ENCODE measurements at regions not wholly inside any gene's neighbourhood (a gene's known extent, or its start where the extent isn't known, plus 50 kb on each side); places are given as distances from the start of the nearest gene placed in this dataset.
"Not testable (repeated sequence)": the region's sequence is repeated elsewhere in the genome, so short reads cannot be mapped to it uniquely, and the experiment has no call there.

DNA sequence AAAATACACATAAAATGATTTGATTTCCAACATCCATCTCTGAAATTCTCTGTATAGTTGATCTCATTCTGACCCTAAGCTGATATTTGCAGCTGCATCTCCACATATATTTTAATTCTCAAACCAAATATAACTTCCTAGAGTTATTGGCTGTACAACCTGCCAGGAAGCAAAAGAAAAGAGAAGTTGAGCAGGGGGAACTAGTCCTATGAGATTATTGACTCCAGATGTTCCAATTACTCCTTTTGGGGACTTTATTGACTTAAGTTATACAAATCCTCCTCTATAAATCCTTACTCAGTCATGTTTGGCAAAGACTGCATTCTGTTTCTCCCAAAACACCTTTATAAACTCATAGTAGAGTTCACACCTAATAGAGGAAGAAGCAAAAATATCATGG is 599.4 kb upstream of the ANKRD30A start:
- TF ChIP-seq, protein P1, sequence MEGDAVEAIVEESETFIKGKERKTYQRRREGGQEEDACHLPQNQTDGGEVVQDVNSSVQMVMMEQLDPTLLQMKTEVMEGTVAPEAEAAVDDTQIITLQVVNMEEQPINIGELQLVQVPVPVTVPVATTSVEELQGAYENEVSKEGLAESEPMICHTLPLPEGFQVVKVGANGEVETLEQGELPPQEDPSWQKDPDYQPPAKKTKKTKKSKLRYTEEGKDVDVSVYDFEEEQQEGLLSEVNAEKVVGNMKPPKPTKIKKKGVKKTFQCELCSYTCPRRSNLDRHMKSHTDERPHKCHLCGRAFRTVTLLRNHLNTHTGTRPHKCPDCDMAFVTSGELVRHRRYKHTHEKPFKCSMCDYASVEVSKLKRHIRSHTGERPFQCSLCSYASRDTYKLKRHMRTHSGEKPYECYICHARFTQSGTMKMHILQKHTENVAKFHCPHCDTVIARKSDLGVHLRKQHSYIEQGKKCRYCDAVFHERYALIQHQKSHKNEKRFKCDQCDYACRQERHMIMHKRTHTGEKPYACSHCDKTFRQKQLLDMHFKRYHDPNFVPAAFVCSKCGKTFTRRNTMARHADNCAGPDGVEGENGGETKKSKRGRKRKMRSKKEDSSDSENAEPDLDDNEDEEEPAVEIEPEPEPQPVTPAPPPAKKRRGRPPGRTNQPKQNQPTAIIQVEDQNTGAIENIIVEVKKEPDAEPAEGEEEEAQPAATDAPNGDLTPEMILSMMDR (conservative IDR thresholded peaks at IDR 0.05 in 1 of 2, IDR thresholded peaks at IDR 0.05 in 1 of 2; ENCODE audit: low read depth in 1 of 2, low read length in 2 of 2): no peak
- TF ChIP-seq EZH2 (IDR thresholded peaks at IDR 0.05; ENCODE audit: low read length, missing control alignments): no peak

GRCh38 chr10:36524126-36524525 is 601.3 kb upstream of the ANKRD30A start:
- not testable (repeated sequence) for H3K27me3 ChIP-seq (ENCODE audit: control insufficient read depth, insufficient read depth, low read length); H3K4me2 ChIP-seq (ENCODE audit: extremely low read depth, insufficient read depth, low read length); H3K4me1 ChIP-seq (ENCODE audit: control insufficient read depth, extremely low read depth, insufficient read depth, low read length); DNase-seq (ENCODE audit: low read depth in 2 of 2); H4K20me1 ChIP-seq (ENCODE audit: control insufficient read depth, extremely low read depth, insufficient read depth, low read length); H3K27ac ChIP-seq (ENCODE audit: insufficient read depth, low read length); H3K9ac ChIP-seq (ENCODE audit: insufficient read depth, low read length); H3K36me3 ChIP-seq (ENCODE audit: control insufficient read depth, insufficient read depth, low read length); H3K4me3 ChIP-seq (replicated peaks in 1 of 4; ENCODE audit: control extremely low read depth in 1 of 4, insufficient read depth in 1 of 4, low read depth in 3 of 4, low read length in 4 of 4); H2AFZ ChIP-seq (ENCODE audit: low read length); H3K9me3 ChIP-seq (ENCODE audit: control insufficient read depth, insufficient read depth, low read depth, low read length); H3K79me2 ChIP-seq (ENCODE audit: control insufficient read depth, insufficient read depth, low read length)

More for the DNA sequence above, 599.4 kb upstream of the ANKRD30A start:
- H3K4me1 ChIP-seq (ENCODE audit: control insufficient read depth, extremely low read depth, insufficient read depth, low read length): no peaks in the 10 kb centered on the region
- no peak overlapping the region for H3K27ac ChIP-seq (ENCODE audit: insufficient read depth, low read length)
- H3K4me3 ChIP-seq (replicated peaks in 1 of 4; ENCODE audit: control extremely low read depth in 1 of 4, insufficient read depth in 1 of 4, low read depth in 3 of 4, low read length in 4 of 4): no peak overlapping the region
- H3K79me2 ChIP-seq (ENCODE audit: control insufficient read depth, insufficient read depth, low read length): no peaks in the 10 kb centered on the region
- H3K9me3 ChIP-seq (ENCODE audit: control insufficient read depth, insufficient read depth, low read depth, low read length): no peaks in the 10 kb centered on the region
- no peak overlapping the region for H2AFZ ChIP-seq (ENCODE audit: low read length)
- no peaks in the 10 kb centered on the region for H4K20me1 ChIP-seq (ENCODE audit: control insufficient read depth, extremely low read depth, insufficient read depth, low read length)
- DNase-seq (ENCODE audit: low read depth in 2 of 2): no peak
- H3K27me3 ChIP-seq (ENCODE audit: control insufficient read depth, insufficient read depth, low read length): no peaks in the 10 kb centered on the region
- no peaks in the 10 kb centered on the region for H3K36me3 ChIP-seq (ENCODE audit: control insufficient read depth, insufficient read depth, low read length)
- H3K4me2 ChIP-seq (ENCODE audit: extremely low read depth, insufficient read depth, low read length): no peak overlapping the region
- no peak overlapping the region for H3K9ac ChIP-seq (ENCODE audit: insufficient read depth, low read length)

DNA sequence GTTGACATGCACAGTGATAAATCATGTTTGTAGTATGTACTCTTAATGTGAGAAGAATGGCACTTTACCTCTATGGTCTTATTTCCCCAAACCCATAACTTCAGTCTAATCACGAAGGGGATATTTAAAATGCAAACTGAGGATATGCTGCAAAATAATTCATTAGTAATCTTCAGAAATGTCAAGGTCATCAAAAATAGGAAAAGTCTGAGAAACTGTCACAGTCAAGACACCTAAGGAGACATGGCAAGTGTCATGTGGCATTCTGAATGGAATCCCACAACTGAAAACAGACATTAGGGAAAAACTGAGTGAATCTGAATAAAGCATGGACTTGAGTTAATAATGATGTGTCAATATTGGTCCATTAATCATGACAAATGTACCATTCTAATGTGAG is 605.5 kb upstream of the ANKRD30A start:
- H3K79me2 ChIP-seq (ENCODE audit: control insufficient read depth, insufficient read depth, low read length): no peaks in the 10 kb centered on the region
- TF ChIP-seq, protein P1 (conservative IDR thresholded peaks at IDR 0.05 in 1 of 2, IDR thresholded peaks at IDR 0.05 in 1 of 2; ENCODE audit: low read depth in 1 of 2, low read length in 2 of 2): no peak
- no peak for TF ChIP-seq EZH2 (IDR thresholded peaks at IDR 0.05; ENCODE audit: low read length, missing control alignments)

More for the DNA sequence above, 605.5 kb upstream of the ANKRD30A start:
- no peak for DNase-seq (ENCODE audit: low read depth in 2 of 2)
- Histone ChIP-seq H4K20me1 (ENCODE audit: control insufficient read depth, extremely low read depth, insufficient read depth, low read length) (no peaks in the 10 kb centered on the region), H3K36me3 (ENCODE audit: control insufficient read depth, insufficient read depth, low read length) (no peaks in the 10 kb centered on the region), H2AFZ (ENCODE audit: low read length) (no peak overlapping the region), H3K9ac (ENCODE audit: insufficient read depth, low read length) (no peak overlapping the region), H3K4me1 (ENCODE audit: control insufficient read depth, extremely low read depth, insufficient read depth, low read length) (no peaks in the 10 kb centered on the region), H3K9me3 (ENCODE audit: control insufficient read depth, insufficient read depth, low read depth, low read length) (no peaks in the 10 kb centered on the region), H3K27me3 (ENCODE audit: control insufficient read depth, insufficient read depth, low read length) (no peaks in the 10 kb centered on the region), H3K4me2 (ENCODE audit: extremely low read depth, insufficient read depth, low read length) (no peak overlapping the region), H3K27ac (ENCODE audit: insufficient read depth, low read length) (no peak overlapping the region), H3K4me3 (replicated peaks in 1 of 4; ENCODE audit: control extremely low read depth in 1 of 4, insufficient read depth in 1 of 4, low read depth in 3 of 4, low read length in 4 of 4) (no peak overlapping the region)

Data from fibroblast of lung (primary cell).